Liver (tissue), 8 donors: ENCODE measurements at regions not wholly inside any gene's neighbourhood (a gene's known extent, or its start where the extent isn't known, plus 50 kb on each side); places are given as distances from the start of the nearest gene placed in this dataset.

Experiments used
- DNase-seq: peaks from one replicate; pipeline ENCODE4 v3.0.0-alpha.2; 2017; ENCODE audit warnings: low spot score
- H3K27ac ChIP-seq, 2 donors: one replicate each; pipeline ENCODE4 v1.7.0; 2013; ENCODE audit warnings: inconsistent platforms in 2 of 2, low read length in 2 of 2, control low read depth in 1 of 2, low read depth in 1 of 2, mild to moderate bottlenecking in 1 of 2
- H3K27me3 ChIP-seq, 4 donors: one replicate each; pipeline versions ENCODE4 v1.6.1 to v1.7.0; 2013; ENCODE audit warnings: low read length in 3 of 4, inconsistent platforms in 1 of 4, mild to moderate bottlenecking in 1 of 4, moderate library complexity in 1 of 4; ENCODE audit not compliant: control insufficient read depth in 4 of 4, insufficient read depth in 4 of 4
- H3K36me3 ChIP-seq, 4 donors: one replicate each; pipeline versions ENCODE4 v1.6.1 to v1.7.0; 2013; ENCODE audit warnings: low read length in 3 of 4, mild to moderate bottlenecking in 3 of 4, low read depth in 1 of 4, moderate library complexity in 1 of 4; ENCODE audit not compliant: control insufficient read depth in 4 of 4, insufficient read depth in 3 of 4
- H3K4me1 ChIP-seq, 4 donors: one replicate each; pipeline versions ENCODE4 v1.6.1 to v1.7.0; 2013; ENCODE audit warnings: low read length in 3 of 4, mild to moderate bottlenecking in 3 of 4, moderate library complexity in 1 of 4; ENCODE audit not compliant: control insufficient read depth in 4 of 4, insufficient read depth in 4 of 4
- H3K4me3 ChIP-seq, 3 donors: one replicate each; pipeline versions ENCODE4 v1.6.1 to v1.7.0; 2013; ENCODE audit warnings: low read length in 3 of 3, control low read depth in 1 of 3, low read depth in 1 of 3, mild to moderate bottlenecking in 1 of 3
- H3K9ac ChIP-seq, 2 donors: one replicate each; pipeline ENCODE4 v1.7.0; 2013; ENCODE audit warnings: low read length in 2 of 2, mild to moderate bottlenecking in 2 of 2, moderate library complexity in 2 of 2, control low read depth in 1 of 2, low read depth in 1 of 2
- H3K9me3 ChIP-seq, 4 donors: one replicate each; pipeline versions ENCODE4 v1.6.1 to v1.7.0; 2013; ENCODE audit warnings: low read length in 3 of 4; ENCODE audit not compliant: control insufficient read depth in 4 of 4
- ATF3 ChIP-seq: IDR thresholded peaks from 2 replicates; pipeline ENCODE4 v1.6.1; 2016; ENCODE audit warnings: antibody characterized with exemption
- CTCF ChIP-seq: fragments of 150-350 bp; IDR thresholded peaks from 2 replicates; pipeline ENCODE4 v1.5.1; 2017; ENCODE audit warnings: improper control_type of control experiment, low read depth, low read length; ENCODE audit not compliant: missing input control
- EGR1 ChIP-seq, 2 donors: IDR thresholded peaks; 2 replicates each; pipeline ENCODE4 v1.6.1; 2016 to 2018; ENCODE audit warnings: antibody characterized with exemption in 2 of 2, low read depth in 2 of 2
- FOXA1 ChIP-seq: IDR thresholded peaks from 2 replicates; pipeline ENCODE4 v1.6.1; 2016; ENCODE audit warnings: antibody characterized with exemption
- FOXA2 ChIP-seq: IDR thresholded peaks from 2 replicates; pipeline ENCODE4 v1.6.1; 2016; ENCODE audit warnings: antibody characterized with exemption
- GABPA ChIP-seq, 2 donors: IDR thresholded peaks in 1 of 2; conservative IDR thresholded peaks in 1 of 2; 2 replicates each; pipeline ENCODE4 v1.6.1; 2016; ENCODE audit warnings: antibody characterized with exemption in 2 of 2, mild to moderate bottlenecking in 1 of 2, moderate library complexity in 1 of 2
- HNF4A ChIP-seq, 2 donors: conservative IDR thresholded peaks; 2 replicates each; pipeline ENCODE4 v1.6.1; 2016; ENCODE audit warnings: antibody characterized with exemption in 2 of 2, mild to moderate bottlenecking in 2 of 2
- HNF4G ChIP-seq: IDR thresholded peaks from 2 replicates; pipeline ENCODE4 v1.6.1; 2016; ENCODE audit warnings: antibody characterized with exemption
- JUND ChIP-seq, 2 donors: IDR thresholded peaks; 2 replicates each; pipeline ENCODE4 v1.6.1; 2016; ENCODE audit warnings: antibody characterized with exemption in 2 of 2
- MAX ChIP-seq: IDR thresholded peaks from 2 replicates; pipeline ENCODE4 v1.6.1; 2016; ENCODE audit warnings: antibody characterized with exemption
- NR2F2 ChIP-seq: IDR thresholded peaks from 2 replicates; pipeline ENCODE4 v1.6.1; 2016; ENCODE audit warnings: antibody characterized with exemption
- RAD21 ChIP-seq, 2 donors: IDR thresholded peaks; 2 replicates each; pipeline ENCODE4 v1.6.1; 2016; ENCODE audit warnings: antibody characterized with exemption in 2 of 2, mild to moderate bottlenecking in 2 of 2
- REST ChIP-seq: IDR thresholded peaks from 2 replicates; pipeline ENCODE4 v1.6.1; 2016; ENCODE audit warnings: antibody characterized with exemption, mild to moderate bottlenecking
- RXRA ChIP-seq, 2 donors: IDR thresholded peaks; 2 replicates each; pipeline ENCODE4 v1.6.1; 2017 to 2018; ENCODE audit warnings: antibody characterized with exemption in 2 of 2, mild to moderate bottlenecking in 1 of 2
- SP1 ChIP-seq: IDR thresholded peaks from 2 replicates; pipeline ENCODE4 v1.6.1; 2018; ENCODE audit warnings: antibody characterized with exemption, mild to moderate bottlenecking
- WGBS: extraction: QIAGEN DNeasy Blood & Tissue Kit; methylation state at CpG from one replicate; pipeline ENCODE4 v1.1.7; 2013; 5-methylcytosine and 5-hydroxymethylcytosine counted together
- donor health status: healthy.
- donor health status: healthy.
- donor health status: healthy.
- donor health status: healthy.
- donor health status: healthy.

GRCh38 chr14:98868866-98869265, 403.1 kb downstream of the BCL11B start:
- 75% methylated on average over 10 of the region's 10 CpGs for WGBS

GRCh38 chr14:98871796-98872195, 400.2 kb downstream of the BCL11B start:
- no peak overlapping the region for H3K27ac ChIP-seq
- no peaks in the 10 kb centered on the region for H3K36me3 ChIP-seq
- H3K27me3 ChIP-seq = no peaks in the 10 kb centered on the region
- peaks cover 0 to 4% (median 2%) of the 10 kb centered on the region in 4 donors for H3K9me3 ChIP-seq
- no peaks in the 10 kb centered on the region for H3K4me1 ChIP-seq
- H3K9ac ChIP-seq = no peak overlapping the region
- TF ChIP-seq CTCF (no peak), SP1 (no peak), FOXA2 (no peak), RAD21 (IDR thresholded peaks at IDR 0.05) (no peak)
- DNase-seq = no peak
- WGBS = 92% methylated on average over 2 of the region's 2 CpGs
- no peak overlapping the region for H3K4me3 ChIP-seq

More at GRCh38 chr14:98868866-98869265, 403.1 kb downstream of the BCL11B start:
- Histone ChIP-seq H3K9me3 (peaks cover 0 to 3% (median 0%) of the 10 kb centered on the region in 4 donors), H3K4me3 (no peak overlapping the region), H3K27ac (no peak overlapping the region), H3K9ac (no peak overlapping the region), H3K4me1 (no peaks in the 10 kb centered on the region), H3K27me3 (no peaks in the 10 kb centered on the region), H3K36me3 (no peaks in the 10 kb centered on the region)
- DNase-seq = no peak
- TF ChIP-seq FOXA1 (no peak), ATF3 (no peak), HNF4G (no peak), RXRA (IDR thresholded peaks at IDR 0.05) (no peak), REST (no peak), JUND (IDR thresholded peaks at IDR 0.05) (no peak), MAX (no peak), GABPA (IDR thresholded peaks at IDR 0.05 in 1 of 2, conservative IDR thresholded peaks at IDR 0.05 in 1 of 2) (no peak), NR2F2 (no peak)

- DNase-seq = no peak
- no peaks in the 10 kb centered on the region for H3K4me1 ChIP-seq
- no peak overlapping the region for H3K9ac ChIP-seq
- H3K36me3 ChIP-seq = no peaks in the 10 kb centered on the region
- no peak overlapping the region for H3K4me3 ChIP-seq
- WGBS = 77% methylated on average over 1 of the region's 1 CpG
- no peaks in the 10 kb centered on the region for H3K27me3 ChIP-seq
- peaks cover 0 to 4% (median 3%) of the 10 kb centered on the region in 4 donors for H3K9me3 ChIP-seq
- H3K27ac ChIP-seq = no peak overlapping the region
- TF ChIP-seq ATF3 (no peak), SP1 (no peak), NR2F2 (no peak), HNF4G (no peak), REST (no peak), HNF4A (conservative IDR thresholded peaks at IDR 0.05) (no peak), FOXA1 (no peak), GABPA (IDR thresholded peaks at IDR 0.05 in 1 of 2, conservative IDR thresholded peaks at IDR 0.05 in 1 of 2) (no peak), EGR1 (IDR thresholded peaks at IDR 0.05; ENCODE audit: low read depth in 2 of 2) (no peak), CTCF (no peak), JUND (IDR thresholded peaks at IDR 0.05) (no peak), RAD21 (IDR thresholded peaks at IDR 0.05) (no peak)
These were observed 394.9 kb downstream of the BCL11B start for GRCh38 chr14:98877065-98877464.
